ENCODE measurements at regions not wholly inside any gene's neighbourhood (a gene's known extent, or its start where the extent isn't known, plus 50 kb on each side); places are given as distances from the start of the nearest gene placed in this dataset.

GRCh38 chr7:1360521-1360971 is 98.7 kb downstream of the MICALL2 start:
- no peak for DNase-seq

GRCh38 chr7:1361016-1361755 is 98.1 kb downstream of the MICALL2 start:
- no peak for DNase-seq

- DNase-seq, result no peak
Observed at GRCh38 chr7:1361756-1362125, 97.5 kb downstream of the MICALL2 start.

GRCh38 chr7:1362301-1362700 is 97.0 kb downstream of the MICALL2 start:
- no peak for DNase-seq

GRCh38 chr7:1364068-1364905 is 95.0 kb downstream of the MICALL2 start:
- no peak for DNase-seq

- no peak for DNase-seq
Observed at GRCh38 chr7:1364906-1365570, 94.2 kb downstream of the MICALL2 start.

GRCh38 chr7:1365846-1366245 is 93.4 kb downstream of the MICALL2 start:
- DNase-seq, result no peak

- DNase-seq, result no peak
Observed at GRCh38 chr7:1366801-1367405, 92.4 kb downstream of the MICALL2 start.

- no peak for DNase-seq
Observed at GRCh38 chr7:1367501-1368183, 91.6 kb downstream of the MICALL2 start.

GRCh38 chr7:1368184-1368681 is 91.0 kb downstream of the MICALL2 start:
- DNase-seq, result no peak

- no peak for DNase-seq
Observed at GRCh38 chr7:1368682-1369571, 90.3 kb downstream of the MICALL2 start.

GRCh38 chr7:1369916-1370657 is 89.2 kb downstream of the MICALL2 start:
- DNase-seq, result no peak

GRCh38 chr7:1370738-1371137 is 88.5 kb downstream of the MICALL2 start:
- no peak for DNase-seq

- no peak for DNase-seq
Observed at GRCh38 chr7:1372063-1372462, 87.2 kb downstream of the MICALL2 start.

GRCh38 chr7:1372671-1373379 is 86.4 kb downstream of the MICALL2 start:
- DNase-seq, result no peak

GRCh38 chr7:1377111-1377909 is 82.0 kb downstream of the MICALL2 start:
- DNase-seq, result no peak

- no peak for DNase-seq
Observed at GRCh38 chr7:1378610-1379601, 80.4 kb downstream of the MICALL2 start.
